B cell (primary cell): ENCODE measurements at regions not wholly inside any gene's neighbourhood (a gene's known extent, or its start where the extent isn't known, plus 50 kb on each side); places are given as distances from the start of the nearest gene placed in this dataset.

Experiments used
- ATAC-seq: fragments of 200-7000 bp; cut with Tn5 transposase; one replicate; pipeline ENCODE4 v1.10.0; 2021; ENCODE audit warnings: low read depth, mild to moderate bottlenecking, moderate number of reproducible peaks, moderate library complexity
- CTCF ChIA-PET: fragments of 350-600 bp; sonication (Branson Sonifier 250); formaldehyde crosslinking; loops from one replicate; lab custom pipeline; 2021; ENCODE audit warnings: antibody characterized with exemption, inconsistent platforms; lab: Charles Lee
- POLR2A ChIA-PET: fragments of 350-600 bp; sonication (Branson Sonifier 250); formaldehyde crosslinking; loops from one replicate; lab custom pipeline; 2021; ENCODE audit warnings: antibody characterized with exemption; lab: Charles Lee
- DNase-seq: peaks from one replicate; pipeline ENCODE4 v3.0.0; 2013
- H2AFZ ChIP-seq: 2 replicates; pipeline ENCODE4 v1.6.1; 2012; ENCODE audit warnings: mild to moderate bottlenecking, low read depth, low read length; ENCODE audit not compliant: insufficient read depth, poor library complexity, severe bottlenecking
- H3K27ac ChIP-seq, 2 donors: 1 replicate in 1 of 2; 2 replicates in 1 of 2; pipeline ENCODE4 v1.5.1; 2012 to 2013; ENCODE audit warnings: low read length in 2 of 2, mild to moderate bottlenecking in 2 of 2, moderate library complexity in 1 of 2
- H3K27me3 ChIP-seq, 4 experiments: fragments of 200-600 bp in 1 of 4; sonication (generic) in 1 of 4; replicated peaks in 1 of 4; 1 replicate in 2 of 4; 2 replicates in 2 of 4; pipeline versions ENCODE4 v1.6.1 to v1.7.0; 2013 to 2016; ENCODE audit warnings: low read length in 3 of 4, mild to moderate bottlenecking in 2 of 4, mixed read lengths in 1 of 4, moderate library complexity in 1 of 4; ENCODE audit not compliant: insufficient read depth in 4 of 4, control insufficient read depth in 3 of 4; ENCODE audit errors: control extremely low read depth in 1 of 4
- H3K36me3 ChIP-seq, 2 experiments: replicated peaks in 1 of 2; 1 replicate in 1 of 2; 2 replicates in 1 of 2; pipeline versions ENCODE4 v1.6.1 to v1.7.1; 2013; ENCODE audit warnings: low read length in 1 of 2; ENCODE audit not compliant: insufficient read depth in 2 of 2, control insufficient read depth in 1 of 2; ENCODE audit errors: control extremely low read depth in 1 of 2, extremely low read depth in 1 of 2
- H3K4me1 ChIP-seq, 2 donors: fragments of 200-600 bp in 1 of 2; sonication (generic) in 1 of 2; 1 replicate in 1 of 2; 2 replicates in 1 of 2; pipeline versions ENCODE4 v1.5.1 to v1.6.1; 2013 to 2017; ENCODE audit warnings: low read length in 2 of 2; ENCODE audit not compliant: control insufficient read depth in 2 of 2, insufficient read depth in 2 of 2
- H3K4me2 ChIP-seq: replicated peaks from 2 replicates; pipeline ENCODE3; 2012; ENCODE audit warnings: mild to moderate bottlenecking, low read depth, low read length; ENCODE audit not compliant: poor library complexity, severe bottlenecking
- H3K4me3 ChIP-seq, 5 experiments: fragments of 200-600 bp in 1 of 5; sonication (generic) in 1 of 5; 1 replicate in 3 of 5; 2 replicates in 2 of 5; pipeline versions ENCODE4 v1.5.1 to v1.7.0; 2011 to 2016; ENCODE audit warnings: low read length in 4 of 5, mild to moderate bottlenecking in 4 of 5, low read depth in 2 of 5, control low read depth in 1 of 5, moderate library complexity in 1 of 5; ENCODE audit not compliant: insufficient read depth in 1 of 5; ENCODE audit errors: control extremely low read depth in 1 of 5, extremely low read depth in 1 of 5
- H3K79me2 ChIP-seq: fragments of 200-600 bp; sonication (generic); one replicate; pipeline ENCODE4 v1.6.0; 2016; ENCODE audit warnings: low read length; ENCODE audit not compliant: control insufficient read depth, insufficient read depth
- H3K9ac ChIP-seq: fragments of 200-600 bp; sonication (generic); 2 replicates; pipeline ENCODE4 v1.6.1; 2017; ENCODE audit warnings: mild to moderate bottlenecking, low read length, moderate library complexity
- H3K9me3 ChIP-seq, 3 donors: one replicate each; pipeline versions ENCODE4 v1.6.1 to v1.7.1; 2013; ENCODE audit warnings: low read length in 2 of 3; ENCODE audit not compliant: control insufficient read depth in 2 of 3, insufficient read depth in 1 of 3; ENCODE audit errors: control extremely low read depth in 1 of 3
- H4K20me1 ChIP-seq: 2 replicates; pipeline ENCODE4 v1.6.0; 2012; ENCODE audit warnings: mild to moderate bottlenecking, low read length; ENCODE audit not compliant: insufficient read depth, control insufficient read depth, poor library complexity, severe bottlenecking
- H3K27ac Mint-ChIP-seq: one replicate; pipeline ENCODE4 v1.8.0; 2021; ENCODE audit warnings: mixed read lengths
- H3K27me3 Mint-ChIP-seq: one replicate; pipeline ENCODE4 v1.8.0; 2021; ENCODE audit warnings: mixed read lengths
- H3K4me1 Mint-ChIP-seq: one replicate; pipeline ENCODE4 v1.8.0; 2021; ENCODE audit warnings: mixed read lengths
- H3K4me3 Mint-ChIP-seq: one replicate; pipeline ENCODE4 v1.8.0; 2021; ENCODE audit warnings: mixed read lengths
- H3K9me3 Mint-ChIP-seq: one replicate; pipeline ENCODE4 v1.8.0; 2022; ENCODE audit warnings: mixed read lengths; ENCODE audit not compliant: insufficient read depth
- EZH2 ChIP-seq: IDR thresholded peaks from 2 replicates; pipeline ENCODE4 v1.6.1; 2012; ENCODE audit warnings: borderline replicate concordance, low read depth, mild to moderate bottlenecking, moderate library complexity, low read length; ENCODE audit not compliant: insufficient read depth, poor library complexity, severe bottlenecking
- WGBS: methylation state at CpG from one replicate; pipeline ENCODE4 v1.1.5; 2013; ENCODE audit warnings: missing lambda C conversion rate; ENCODE audit not compliant: insufficient coverage; 5-methylcytosine and 5-hydroxymethylcytosine counted together
- intact Hi-C: fragments of 100-400 bp; cut with micrococcal nuclease; formaldehyde crosslinking; loops from one replicate; pipeline ENCODE4 v1.10.0; 2022
- TF ChIP-seq, protein P1 (sequence below): fragments of 200-600 bp; IDR thresholded peaks from one replicate; pipeline ENCODE4 v1.8.0; 2022; ENCODE audit warnings: antibody characterized with exemption, mild to moderate bottlenecking

GRCh38 chr6:137269347-137269746 is 50.2 kb upstream of the IFNGR1 start:
- Histone ChIP-seq H3K4me1 (peaks cover 5 to 14% of the 10 kb centered on the region in 2 donors), H2AFZ (no peak overlapping the region), H3K4me2 (no peak overlapping the region), H3K36me3 (no peaks in the 10 kb centered on the region), H3K27me3 (no peaks in the 10 kb centered on the region), H3K79me2 (no peaks in the 10 kb centered on the region), H3K4me3 (no peak overlapping the region), H4K20me1 (no peaks in the 10 kb centered on the region), H3K9ac (no peak overlapping the region), H3K27ac (no peak overlapping the region), H3K9me3 (no peaks in the 10 kb centered on the region)
- WGBS = 88% methylated on average over 1 of the region's 3 CpGs
- Mint-ChIP-seq H3K9me3 (no peaks in the 10 kb centered on the region), H3K4me3 (no peak overlapping the region), H3K27ac (no peak overlapping the region), H3K27me3 (no peaks in the 10 kb centered on the region), H3K4me1 (peaks cover 13% of the 10 kb centered on the region)
- ChIA-PET POLR2A (no interaction called here), CTCF (interaction anchor here (2.8 to 3.5 kb wide), 5 partner anchors 45 to 372 kb away, joined by 11 to 55 read pairs (median 25); no protein-coding TSS in a partner anchor)
- TF ChIP-seq, protein P1, sequence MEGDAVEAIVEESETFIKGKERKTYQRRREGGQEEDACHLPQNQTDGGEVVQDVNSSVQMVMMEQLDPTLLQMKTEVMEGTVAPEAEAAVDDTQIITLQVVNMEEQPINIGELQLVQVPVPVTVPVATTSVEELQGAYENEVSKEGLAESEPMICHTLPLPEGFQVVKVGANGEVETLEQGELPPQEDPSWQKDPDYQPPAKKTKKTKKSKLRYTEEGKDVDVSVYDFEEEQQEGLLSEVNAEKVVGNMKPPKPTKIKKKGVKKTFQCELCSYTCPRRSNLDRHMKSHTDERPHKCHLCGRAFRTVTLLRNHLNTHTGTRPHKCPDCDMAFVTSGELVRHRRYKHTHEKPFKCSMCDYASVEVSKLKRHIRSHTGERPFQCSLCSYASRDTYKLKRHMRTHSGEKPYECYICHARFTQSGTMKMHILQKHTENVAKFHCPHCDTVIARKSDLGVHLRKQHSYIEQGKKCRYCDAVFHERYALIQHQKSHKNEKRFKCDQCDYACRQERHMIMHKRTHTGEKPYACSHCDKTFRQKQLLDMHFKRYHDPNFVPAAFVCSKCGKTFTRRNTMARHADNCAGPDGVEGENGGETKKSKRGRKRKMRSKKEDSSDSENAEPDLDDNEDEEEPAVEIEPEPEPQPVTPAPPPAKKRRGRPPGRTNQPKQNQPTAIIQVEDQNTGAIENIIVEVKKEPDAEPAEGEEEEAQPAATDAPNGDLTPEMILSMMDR = no peak
- no peak for TF ChIP-seq EZH2
- DNase-seq (no peak), ATAC-seq (no peak)
- intact Hi-C loops = no loop called here
